BLaER1 (cell line): ENCODE measurements at regions not wholly inside any gene's neighbourhood (a gene's known extent, or its start where the extent isn't known, plus 50 kb on each side); places are given as distances from the start of the nearest gene placed in this dataset.

Experiments used
- H3K27ac ChIP-seq: shearing (Covaris generic); formaldehyde crosslinking; 2 replicates; pipeline ENCODE4 v1.8.1; 2022
- H3K27me3 ChIP-seq: shearing (Covaris generic); formaldehyde crosslinking; 2 replicates; pipeline ENCODE4 v1.8.1; 2022
- H3K36me3 ChIP-seq: shearing (Covaris generic); formaldehyde crosslinking; 2 replicates; pipeline ENCODE4 v1.8.1; 2022
- H3K4me1 ChIP-seq: shearing (Covaris generic); formaldehyde crosslinking; 2 replicates; pipeline ENCODE4 v1.8.1; 2022
- H3K4me2 ChIP-seq: shearing (Covaris generic); formaldehyde crosslinking; 2 replicates; pipeline ENCODE4 v1.8.1; 2022
- H3K4me3 ChIP-seq: shearing (Covaris generic); formaldehyde crosslinking; 2 replicates; pipeline ENCODE4 v1.8.1; 2022
- H3K9ac ChIP-seq: shearing (Covaris generic); formaldehyde crosslinking; 2 replicates; pipeline ENCODE4 v1.8.1; 2022
- H3K9me3 ChIP-seq: shearing (Covaris generic); formaldehyde crosslinking; 2 replicates; pipeline ENCODE4 v1.8.1; 2022
- H4K20me1 ChIP-seq: shearing (Covaris generic); formaldehyde crosslinking; 2 replicates; pipeline ENCODE4 v1.8.1; 2022
- Cebpa-rat ChIP-seq: shearing (Covaris generic); IDR thresholded peaks from 2 replicates; pipeline ENCODE4 v1.8.1; 2022

DNA sequence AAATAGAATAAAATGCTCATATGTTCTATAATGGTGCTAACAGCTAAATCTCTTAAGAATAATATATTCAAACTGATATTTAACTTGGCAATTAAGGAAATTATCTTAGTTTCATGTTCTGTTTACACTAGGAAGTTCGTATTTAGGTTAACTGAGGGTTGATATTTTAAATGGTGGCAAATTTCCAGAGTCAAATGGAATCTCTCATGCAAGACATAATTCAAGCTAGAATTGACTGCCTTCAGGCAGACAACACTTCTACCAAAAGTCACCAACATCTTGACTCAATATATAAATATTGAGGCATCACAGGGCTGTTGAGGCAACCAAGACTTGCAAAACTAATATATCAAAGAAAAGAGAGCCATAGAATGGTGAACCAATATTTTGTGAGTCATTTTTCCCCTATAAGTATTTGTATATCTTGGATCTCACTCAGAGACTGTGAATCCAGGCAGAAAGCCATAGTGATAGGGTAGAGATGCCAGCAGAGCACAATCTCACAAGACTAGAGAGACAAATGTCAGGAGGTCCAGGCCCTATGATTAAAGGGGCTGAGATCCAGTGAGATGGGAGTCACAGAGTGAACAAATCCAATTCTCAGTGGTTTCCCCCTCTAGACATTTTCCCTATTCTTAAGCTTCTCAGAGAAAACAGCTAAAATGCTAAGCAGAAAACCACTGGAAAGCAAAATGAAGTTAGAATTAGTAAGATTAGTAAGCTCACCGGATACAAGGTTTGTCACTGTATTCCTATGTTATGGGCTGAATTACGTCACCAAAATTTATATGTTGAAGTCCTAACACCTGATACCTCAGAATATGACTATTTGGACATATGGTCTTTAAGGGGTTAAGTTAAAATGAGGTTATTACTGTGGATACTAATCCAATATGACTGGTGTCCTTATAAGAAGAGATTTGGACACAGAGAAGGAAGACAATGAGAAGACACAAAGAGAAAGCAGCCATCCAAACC is 358.2 kb upstream of the UBE2E3 start:
- TF ChIP-seq Cebpa-rat = no peak
- no peak overlapping the region for H3K9ac ChIP-seq
- H4K20me1 ChIP-seq = no peaks in the 10 kb centered on the region

DNA sequence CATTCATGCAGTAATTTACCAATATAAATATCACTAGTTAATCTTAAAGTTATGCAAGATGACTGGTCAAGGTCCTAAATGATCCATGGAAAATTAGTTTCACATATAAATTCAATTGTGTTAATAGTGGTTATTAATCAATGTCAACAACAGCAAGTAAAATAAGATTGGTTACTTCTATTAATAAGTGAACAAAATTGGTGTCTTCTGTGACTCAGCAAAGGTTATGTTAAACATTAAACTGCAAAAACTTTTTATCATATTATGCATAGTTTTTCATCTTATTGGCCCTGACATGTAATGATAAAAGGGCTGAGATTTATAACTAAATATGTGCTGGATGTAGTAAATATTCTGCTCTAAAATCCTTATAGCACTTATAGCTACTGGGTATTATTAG is 359.0 kb upstream of the UBE2E3 start:
- H4K20me1 ChIP-seq = no peaks in the 10 kb centered on the region
- H3K27me3 ChIP-seq = no peaks in the 10 kb centered on the region
- no peak overlapping the region for H3K27ac ChIP-seq
- no peaks in the 10 kb centered on the region for H3K36me3 ChIP-seq
- H3K9ac ChIP-seq = no peak overlapping the region
- TF ChIP-seq Cebpa-rat = no peak
- no peak overlapping the region for H3K4me3 ChIP-seq
- no peak overlapping the region for H3K4me2 ChIP-seq
- no peaks in the 10 kb centered on the region for H3K9me3 ChIP-seq
- H3K4me1 ChIP-seq = peaks cover 8% of the 10 kb centered on the region

More for the DNA sequence above, 358.2 kb upstream of the UBE2E3 start:
- Histone ChIP-seq H3K4me2 (no peak overlapping the region), H3K27me3 (no peaks in the 10 kb centered on the region), H3K4me3 (no peak overlapping the region), H3K36me3 (no peaks in the 10 kb centered on the region), H3K9me3 (no peaks in the 10 kb centered on the region), H3K27ac (no peak overlapping the region), H3K4me1 (peaks cover 8% of the 10 kb centered on the region)

DNA sequence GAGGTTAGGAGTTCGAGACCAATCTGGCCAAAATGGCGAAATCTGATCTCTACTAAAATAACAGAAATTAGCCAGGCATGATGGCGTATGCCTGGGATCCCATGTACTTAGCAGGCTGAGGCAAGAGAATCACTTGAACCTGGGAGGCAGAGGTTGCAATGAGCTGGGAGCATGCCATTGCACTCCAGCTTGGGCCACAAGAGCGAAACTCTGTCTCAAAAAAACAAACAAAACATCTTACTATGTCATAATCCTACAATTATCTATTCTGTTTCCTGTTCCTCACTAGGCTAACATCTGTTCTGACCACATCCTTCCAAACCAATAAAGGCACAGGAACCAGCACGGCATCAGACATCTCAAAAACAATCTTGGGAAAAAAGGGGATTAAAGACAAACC is 361.8 kb upstream of the UBE2E3 start:
- no peak overlapping the region for H3K9ac ChIP-seq
- H3K4me2 ChIP-seq = peak overlapping the region; percentile 17; the same call in 1 of the 2 replicates
- no peaks in the 10 kb centered on the region for H3K9me3 ChIP-seq
- H3K4me1 ChIP-seq = peaks cover 8% of the 10 kb centered on the region
- no peaks in the 10 kb centered on the region for H3K36me3 ChIP-seq
- TF ChIP-seq Cebpa-rat = no peak
- no peak overlapping the region for H3K27ac ChIP-seq
- H3K27me3 ChIP-seq = no peaks in the 10 kb centered on the region
- H3K4me3 ChIP-seq = no peak overlapping the region
- H4K20me1 ChIP-seq = no peaks in the 10 kb centered on the region

DNA sequence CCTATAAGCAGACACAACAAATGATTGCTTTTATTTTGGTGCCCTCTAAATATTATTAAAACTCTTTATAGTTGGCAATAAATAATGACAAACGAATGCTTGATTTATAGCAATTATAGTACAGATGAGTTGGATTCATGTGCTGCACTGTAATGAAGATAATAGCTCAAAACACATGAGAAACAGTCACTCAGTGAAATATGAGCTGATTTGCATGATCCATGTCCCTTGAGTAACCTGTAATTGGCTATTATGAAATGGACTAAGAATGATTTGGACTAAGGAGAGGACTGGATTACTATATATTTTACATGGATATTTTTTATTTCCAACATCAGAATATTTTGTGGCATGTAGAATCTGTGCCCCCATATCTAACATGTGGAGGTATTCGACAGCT is 365.6 kb upstream of the UBE2E3 start:
- no peaks in the 10 kb centered on the region for H3K36me3 ChIP-seq
- no peaks in the 10 kb centered on the region for H3K9me3 ChIP-seq
- no peak overlapping the region for H3K9ac ChIP-seq
- no peak overlapping the region for H3K4me2 ChIP-seq
- no peaks in the 10 kb centered on the region for H4K20me1 ChIP-seq
- no peak overlapping the region for H3K27ac ChIP-seq
- TF ChIP-seq Cebpa-rat = no peak
- H3K4me1 ChIP-seq = peaks cover 8% of the 10 kb centered on the region
- H3K4me3 ChIP-seq = no peak overlapping the region
- H3K27me3 ChIP-seq = no peaks in the 10 kb centered on the region

DNA sequence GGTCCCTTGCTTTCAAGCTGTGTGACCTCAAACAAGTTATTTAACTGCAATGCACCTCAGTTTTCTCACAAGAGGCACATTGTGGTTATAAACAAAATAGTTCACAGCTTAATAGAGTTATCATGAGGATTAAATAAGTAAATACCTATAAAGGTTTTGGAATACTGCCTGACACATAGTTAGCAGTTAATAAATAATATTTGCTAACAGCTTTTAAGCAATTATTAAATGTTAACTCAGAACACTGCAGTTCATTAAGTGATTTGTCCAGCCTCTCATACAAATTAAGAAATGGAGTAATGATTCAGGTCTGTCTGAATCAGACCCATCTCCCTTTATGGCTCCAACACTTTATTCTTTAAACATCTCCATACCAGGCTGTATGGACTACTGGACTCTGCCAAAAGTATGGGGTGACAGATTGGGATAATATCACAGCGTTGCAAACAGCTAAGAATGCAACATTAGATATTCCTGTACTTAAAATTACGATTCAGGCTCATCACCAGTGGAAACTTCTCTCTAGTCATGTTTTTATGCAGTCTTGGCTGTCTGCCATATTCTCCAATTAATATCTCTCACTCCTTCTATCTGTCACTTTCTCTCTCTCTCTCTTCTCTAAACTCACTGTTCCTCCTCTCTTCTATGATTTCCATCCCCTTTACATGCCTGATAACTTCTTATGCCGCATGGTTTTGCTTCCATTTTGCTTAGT is 370.6 kb upstream of the UBE2E3 start:
- Histone ChIP-seq H3K4me3 (no peak overlapping the region), H3K27ac (no peak overlapping the region), H3K9me3 (no peaks in the 10 kb centered on the region), H3K9ac (no peak overlapping the region), H3K36me3 (no peaks in the 10 kb centered on the region), H3K4me2 (no peak overlapping the region), H4K20me1 (no peaks in the 10 kb centered on the region), H3K4me1 (no peaks in the 10 kb centered on the region), H3K27me3 (no peaks in the 10 kb centered on the region)
- no peak for TF ChIP-seq Cebpa-rat

DNA sequence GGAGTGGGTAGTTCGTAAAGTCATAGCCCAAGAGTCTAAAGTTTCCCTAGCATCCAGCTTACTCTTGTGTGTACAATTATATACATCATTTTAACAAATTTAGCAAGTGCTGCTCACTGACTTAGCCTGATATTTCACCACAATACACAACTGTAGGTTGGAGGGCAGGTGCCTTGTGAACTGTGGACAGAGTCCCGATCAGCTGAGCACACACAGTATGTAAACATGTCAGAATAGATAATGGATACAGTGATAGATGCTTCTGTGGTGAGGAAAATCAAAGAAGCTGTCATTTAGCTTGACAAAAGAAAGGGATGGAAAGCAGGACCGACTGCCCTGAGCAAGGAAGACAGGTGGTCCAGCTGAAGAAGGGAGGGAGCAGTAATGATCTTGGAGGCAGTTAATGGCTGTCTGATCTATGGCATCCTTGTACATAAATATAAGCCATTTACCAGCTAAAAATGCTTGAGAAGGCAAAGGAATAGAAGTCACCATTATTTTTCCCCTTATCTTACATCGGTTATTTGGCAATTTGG is 372.8 kb upstream of the UBE2E3 start:
- H3K27me3 ChIP-seq = no peaks in the 10 kb centered on the region
- TF ChIP-seq Cebpa-rat = no peak
- H3K9ac ChIP-seq = no peak overlapping the region

DNA sequence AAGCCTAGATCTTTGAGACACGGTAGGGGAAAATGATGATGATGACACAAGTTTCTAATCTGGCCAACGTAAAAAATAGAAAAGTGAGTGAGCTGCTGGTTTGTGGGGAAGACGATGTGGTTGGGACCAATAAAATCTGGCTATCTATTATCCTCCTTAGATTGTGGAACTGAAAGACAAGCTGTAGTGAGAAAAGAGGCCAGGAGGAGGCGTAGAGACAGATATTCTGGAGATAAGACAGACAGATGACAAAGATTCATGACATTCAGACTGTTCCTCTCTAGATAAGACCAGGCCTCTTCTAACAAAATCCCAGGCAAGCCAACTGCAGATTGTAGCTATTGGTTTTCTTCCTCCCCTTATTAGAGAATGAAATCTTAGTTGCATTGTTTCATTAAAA is 376.3 kb upstream of the UBE2E3 start:
- no peak overlapping the region for H3K4me3 ChIP-seq
- H3K4me2 ChIP-seq = no peak overlapping the region
- no peak for TF ChIP-seq Cebpa-rat

More for the DNA sequence above, 372.8 kb upstream of the UBE2E3 start:
- no peak overlapping the region for H3K27ac ChIP-seq
- H3K9me3 ChIP-seq = no peaks in the 10 kb centered on the region
- no peak overlapping the region for H3K4me2 ChIP-seq
- H3K4me1 ChIP-seq = no peaks in the 10 kb centered on the region
- H3K36me3 ChIP-seq = no peaks in the 10 kb centered on the region
- H4K20me1 ChIP-seq = no peaks in the 10 kb centered on the region
- no peak overlapping the region for H3K4me3 ChIP-seq

DNA sequence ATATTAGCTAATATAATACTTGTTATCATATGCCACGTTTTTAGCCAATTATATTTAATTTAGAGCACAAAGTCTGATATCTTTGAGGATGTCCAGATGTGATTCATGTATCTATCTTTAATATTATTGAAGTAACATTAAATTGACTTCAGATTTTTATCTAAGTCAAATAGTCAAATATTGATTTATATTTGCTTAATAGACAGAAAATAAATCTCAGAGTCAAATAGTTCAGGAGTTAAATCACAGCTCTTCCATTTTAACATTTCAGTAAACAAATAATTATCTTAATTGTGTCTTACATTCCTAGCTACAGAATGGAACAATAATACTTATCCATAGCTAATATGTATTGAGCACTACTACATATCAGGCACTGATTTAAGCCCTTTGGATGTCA is 379.4 kb upstream of the UBE2E3 start:
- H4K20me1 ChIP-seq = no peaks in the 10 kb centered on the region
- H3K9ac ChIP-seq = no peak overlapping the region
- H3K36me3 ChIP-seq = no peaks in the 10 kb centered on the region
- no peaks in the 10 kb centered on the region for H3K4me1 ChIP-seq
- no peak overlapping the region for H3K4me2 ChIP-seq
- H3K4me3 ChIP-seq = no peak overlapping the region
- H3K27ac ChIP-seq = no peak overlapping the region
- H3K27me3 ChIP-seq = no peaks in the 10 kb centered on the region
- no peaks in the 10 kb centered on the region for H3K9me3 ChIP-seq
- no peak for TF ChIP-seq Cebpa-rat

More for the DNA sequence above, 376.3 kb upstream of the UBE2E3 start:
- Histone ChIP-seq H3K9me3 (no peaks in the 10 kb centered on the region), H3K27me3 (no peaks in the 10 kb centered on the region), H3K27ac (no peak overlapping the region), H4K20me1 (no peaks in the 10 kb centered on the region), H3K9ac (no peak overlapping the region), H3K4me1 (no peaks in the 10 kb centered on the region), H3K36me3 (no peaks in the 10 kb centered on the region)

DNA sequence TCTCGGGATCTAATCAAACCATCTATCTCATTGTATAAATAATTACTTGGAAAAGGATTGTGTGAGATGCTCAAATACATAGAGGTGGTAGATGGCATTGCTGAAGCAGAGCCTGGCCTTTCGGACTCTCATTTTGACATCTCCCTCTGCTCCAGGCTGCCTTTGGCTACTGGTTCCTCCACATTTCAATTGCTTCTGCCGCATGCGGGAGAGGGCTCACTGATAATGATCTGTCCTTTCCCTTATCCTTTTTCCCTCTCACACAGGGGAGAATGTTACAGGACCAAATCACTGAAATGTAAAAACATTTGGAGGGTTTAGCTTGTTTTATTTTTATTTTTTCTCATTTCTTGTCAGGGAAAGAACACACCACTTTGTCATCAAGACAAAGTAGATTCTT is 380.6 kb upstream of the UBE2E3 start:
- H3K4me3 ChIP-seq = no peak overlapping the region
- H3K27me3 ChIP-seq = no peaks in the 10 kb centered on the region
- no peak overlapping the region for H3K4me2 ChIP-seq
- H3K4me1 ChIP-seq = no peaks in the 10 kb centered on the region
- H3K27ac ChIP-seq = no peak overlapping the region
- H4K20me1 ChIP-seq = no peaks in the 10 kb centered on the region
- TF ChIP-seq Cebpa-rat = no peak
- H3K9me3 ChIP-seq = no peaks in the 10 kb centered on the region
- H3K9ac ChIP-seq = no peak overlapping the region
- no peaks in the 10 kb centered on the region for H3K36me3 ChIP-seq

DNA sequence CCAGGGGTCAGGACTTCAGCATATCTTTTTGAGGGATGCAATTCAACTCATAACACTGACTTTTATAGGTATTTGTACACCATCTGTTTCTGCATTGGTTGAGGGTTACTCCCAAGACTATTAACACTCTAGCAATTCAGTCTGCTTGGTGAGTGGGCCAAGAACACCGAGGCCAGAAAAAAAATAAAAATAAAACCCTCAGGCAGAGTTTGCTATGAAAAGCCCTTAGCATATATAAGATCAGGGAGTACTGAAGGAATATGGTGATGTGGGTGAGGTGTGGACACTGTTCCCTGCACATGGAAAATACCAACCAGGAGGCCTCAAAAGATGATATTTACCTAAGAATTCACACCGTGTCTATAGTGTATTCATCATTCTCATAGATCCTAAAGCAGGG is 383.2 kb upstream of the UBE2E3 start:
- no peaks in the 10 kb centered on the region for H3K27me3 ChIP-seq
- H3K4me2 ChIP-seq = no peak overlapping the region
- no peaks in the 10 kb centered on the region for H4K20me1 ChIP-seq
- H3K4me3 ChIP-seq = no peak overlapping the region
- H3K27ac ChIP-seq = no peak overlapping the region
- no peaks in the 10 kb centered on the region for H3K4me1 ChIP-seq
- H3K9me3 ChIP-seq = no peaks in the 10 kb centered on the region
- no peak overlapping the region for H3K9ac ChIP-seq
- no peak for TF ChIP-seq Cebpa-rat
- H3K36me3 ChIP-seq = no peaks in the 10 kb centered on the region
